Cerebellar nuclear complex (tissue), 1 donor: ENCODE measurements at regions not wholly inside any gene's neighbourhood (a gene's known extent, or its start where the extent isn't known, plus 50 kb on each side); places are given as distances from the start of the nearest gene placed in this dataset.

Source experiments
- DNase-seq, 2 experiments: peaks; one replicate each; lab custom pipeline; 2025; lab: John Stamatoyannopoulos, UW

DNA sequence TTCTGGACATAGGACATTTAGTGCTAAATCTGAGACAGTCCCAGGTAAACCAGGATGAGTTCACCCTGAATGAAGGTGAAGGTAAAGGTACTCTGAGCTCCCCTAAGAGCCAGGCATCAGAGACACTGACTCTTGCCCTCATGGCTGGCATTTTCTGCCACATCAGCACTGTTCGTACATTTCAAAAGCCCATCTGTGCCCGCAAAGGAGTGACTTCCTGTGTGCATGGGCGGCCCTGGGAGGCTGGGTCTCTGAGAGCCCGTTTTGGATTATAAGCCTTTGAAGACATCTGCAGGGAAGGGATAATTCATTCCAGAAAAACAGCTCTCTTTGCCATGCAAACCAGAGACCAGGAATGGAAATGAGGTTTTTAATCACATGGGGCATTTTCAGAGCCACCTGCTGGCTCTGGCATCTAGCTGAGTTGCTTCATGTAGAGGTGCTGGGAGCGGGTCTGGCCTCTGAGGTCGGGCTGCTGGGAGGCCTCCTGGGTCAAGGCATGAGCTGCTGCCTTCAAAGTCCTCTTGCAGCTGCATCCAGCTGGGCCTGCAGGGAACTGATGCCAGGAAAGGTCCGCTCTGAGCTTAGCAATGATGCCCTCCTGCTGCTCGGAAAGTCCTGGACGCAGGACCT lies 348.3 kb downstream of the DHX35 start:
- no peak for DNase-seq

DNA sequence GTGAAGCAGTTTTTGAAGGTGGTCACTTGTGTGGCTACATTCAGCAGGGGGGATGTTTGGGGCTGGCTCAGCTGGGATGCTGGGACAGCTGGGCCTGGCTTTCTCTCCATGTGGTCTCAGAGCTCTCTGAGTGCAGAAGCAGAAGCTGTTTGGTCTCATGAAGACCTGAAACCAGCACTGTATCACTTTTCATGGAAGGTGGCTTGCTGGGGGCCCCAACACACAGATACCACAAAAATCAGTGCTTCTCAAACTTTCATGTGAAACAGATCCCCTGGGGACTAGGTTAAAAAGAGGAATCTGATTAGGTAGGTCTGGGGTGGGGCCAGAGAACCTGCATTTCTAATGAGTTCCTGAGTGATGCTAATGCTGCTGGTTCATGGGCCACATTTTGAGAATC lies 347.3 kb downstream of the DHX35 start:
- no peak for DNase-seq

DNA sequence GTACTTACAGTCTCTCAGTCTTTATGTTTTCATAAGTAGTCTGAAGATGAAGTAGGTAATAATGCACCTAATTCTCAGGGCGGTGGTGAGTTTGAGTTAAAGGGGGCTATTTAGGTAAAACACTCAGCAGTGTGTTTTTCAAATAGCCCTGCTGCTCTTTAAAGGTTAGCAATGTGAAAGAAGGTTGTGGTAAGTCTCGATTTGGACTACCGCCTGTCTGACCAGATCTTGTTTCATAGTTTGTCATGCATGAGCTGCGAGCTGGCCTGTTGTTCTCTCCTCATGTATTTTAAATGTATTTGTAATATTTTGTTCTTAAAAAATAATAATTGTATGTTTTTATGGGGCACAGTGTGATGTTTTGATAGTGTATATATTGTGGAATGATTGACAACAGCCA lies 340.2 kb downstream of the DHX35 start:
- DNase-seq, result no peak

DNA sequence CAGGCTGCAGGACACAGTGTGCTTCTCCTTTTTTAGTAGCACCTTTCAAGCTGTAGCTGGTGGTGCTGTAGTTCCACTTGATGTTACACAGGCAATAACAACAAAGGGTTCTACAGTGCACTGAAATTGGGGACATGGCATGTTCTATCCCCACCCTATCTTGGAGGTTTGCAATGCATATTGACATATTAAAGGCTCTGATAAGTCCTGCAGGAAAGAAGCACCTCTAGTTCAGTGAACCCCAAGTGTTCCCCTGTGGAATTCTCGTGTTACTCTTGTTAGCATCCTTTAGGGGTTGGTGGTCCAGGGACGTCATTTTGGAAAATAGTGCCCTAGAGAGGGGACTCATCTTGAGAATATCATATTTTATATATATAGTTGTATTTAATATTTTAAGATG lies 337.6 kb downstream of the DHX35 start:
- no peak for DNase-seq

DNA sequence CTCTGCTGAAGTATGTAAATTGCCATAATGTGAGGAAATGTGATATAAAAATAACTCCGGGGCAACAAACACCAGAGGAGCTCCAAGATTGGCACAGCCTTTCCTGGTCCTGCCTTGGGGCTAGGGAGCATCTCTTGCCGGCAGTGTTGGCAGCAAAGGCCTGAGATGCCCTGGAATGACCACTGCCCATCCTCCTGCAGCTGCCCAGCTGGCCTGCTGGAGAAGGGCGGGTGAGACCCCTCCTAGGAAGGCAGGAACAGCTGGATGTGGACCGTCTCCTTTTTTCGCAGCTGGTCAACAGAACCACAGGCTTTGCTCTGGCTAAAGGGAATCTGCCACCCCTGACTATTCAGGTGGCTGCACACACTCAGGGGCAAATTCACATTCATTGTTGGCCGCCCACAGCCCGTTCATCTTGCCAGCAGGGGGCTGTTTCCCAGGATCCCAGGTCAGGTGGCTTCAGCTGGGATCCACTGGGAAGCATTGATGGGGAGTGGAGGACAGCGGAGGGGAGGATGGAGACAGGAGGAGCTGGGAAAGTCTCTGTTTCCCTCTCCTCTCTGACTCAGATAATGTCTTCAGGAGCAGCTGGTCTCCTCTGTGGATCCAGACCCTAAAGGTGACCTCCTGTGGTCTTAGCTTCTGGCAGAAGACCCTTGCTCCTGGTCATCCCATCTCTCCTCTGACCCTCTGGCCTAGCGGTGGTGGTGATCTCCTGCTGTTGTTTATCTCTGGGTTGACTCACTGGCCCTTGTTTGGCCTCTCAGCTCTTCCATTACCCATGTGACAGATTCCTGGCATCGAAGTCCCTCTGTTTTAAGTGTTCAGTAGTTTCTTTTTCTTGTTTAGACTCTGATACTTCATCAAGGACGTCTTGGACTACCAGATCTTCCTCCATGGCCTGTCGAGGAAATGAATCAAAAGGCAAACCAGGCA lies 336.7 kb downstream of the DHX35 start:
- DNase-seq, result no peak

DNA sequence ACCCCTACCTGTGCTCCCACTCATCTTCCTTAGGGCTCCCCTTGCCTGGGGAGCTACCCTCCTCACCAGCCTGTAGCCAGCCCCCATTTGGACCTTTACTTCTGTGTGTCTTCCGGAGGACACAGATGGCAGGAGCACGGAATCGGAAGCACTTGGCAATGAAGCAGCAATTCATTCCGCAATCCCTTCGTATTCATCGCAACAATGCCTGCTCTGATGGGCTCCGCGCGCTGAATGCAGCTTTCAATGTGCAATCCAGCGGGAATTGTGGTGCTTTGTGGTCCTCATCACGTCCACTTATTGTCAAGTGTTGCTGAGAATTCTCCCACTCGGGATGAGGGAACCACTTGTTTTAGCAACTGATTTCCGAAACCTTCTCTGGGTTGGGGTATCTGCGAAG lies 336.0 kb downstream of the DHX35 start:
- DNase-seq, result no peak

DNA sequence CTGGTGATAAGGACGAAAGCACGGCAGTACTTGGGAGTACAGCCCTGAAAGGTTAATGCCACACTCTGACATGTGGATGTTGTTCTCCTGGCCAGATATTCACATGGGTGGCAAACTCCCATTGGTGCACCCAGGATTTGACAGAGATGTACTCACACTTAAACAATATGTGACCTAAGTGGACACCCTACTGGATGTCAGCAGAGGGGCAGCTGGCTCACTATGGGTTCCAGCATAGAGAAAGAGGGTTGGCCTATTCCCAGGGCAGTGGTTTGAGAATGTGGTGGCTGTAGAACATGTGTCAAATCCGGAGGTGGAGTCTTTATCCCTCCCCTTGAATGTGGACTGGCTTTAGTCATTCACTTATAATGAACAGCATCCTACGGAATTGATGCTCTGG lies 333.2 kb downstream of the DHX35 start:
- DNase-seq, result no peak

DNA sequence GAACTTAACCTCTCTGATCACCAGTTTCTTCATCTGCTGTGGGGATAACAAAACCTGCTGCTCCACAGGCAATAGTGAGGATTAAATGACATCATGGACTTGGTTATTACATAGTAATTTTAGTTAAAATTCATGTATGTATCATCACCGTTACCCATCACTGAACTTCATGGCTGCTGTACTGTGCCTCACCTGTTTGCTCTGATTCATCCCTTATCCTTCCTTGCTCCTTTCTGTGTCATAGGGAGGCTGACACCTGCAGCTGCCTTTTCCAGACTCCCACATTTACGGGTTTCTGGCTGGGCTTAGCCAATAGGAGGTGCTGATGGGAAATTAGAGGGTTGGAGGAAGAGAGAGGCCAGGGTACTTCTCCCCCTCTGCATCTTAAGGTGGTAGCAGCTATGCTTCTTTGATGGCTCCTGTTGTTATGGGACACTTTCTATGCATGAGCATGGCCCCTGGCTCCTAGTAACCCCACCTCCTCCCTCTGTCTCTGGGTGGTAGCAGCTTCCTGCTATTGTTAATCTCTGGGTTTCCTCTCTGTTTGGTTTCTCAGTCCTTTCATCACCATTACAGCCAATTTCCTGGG lies 332.1 kb downstream of the DHX35 start:
- no peak for DNase-seq

DNA sequence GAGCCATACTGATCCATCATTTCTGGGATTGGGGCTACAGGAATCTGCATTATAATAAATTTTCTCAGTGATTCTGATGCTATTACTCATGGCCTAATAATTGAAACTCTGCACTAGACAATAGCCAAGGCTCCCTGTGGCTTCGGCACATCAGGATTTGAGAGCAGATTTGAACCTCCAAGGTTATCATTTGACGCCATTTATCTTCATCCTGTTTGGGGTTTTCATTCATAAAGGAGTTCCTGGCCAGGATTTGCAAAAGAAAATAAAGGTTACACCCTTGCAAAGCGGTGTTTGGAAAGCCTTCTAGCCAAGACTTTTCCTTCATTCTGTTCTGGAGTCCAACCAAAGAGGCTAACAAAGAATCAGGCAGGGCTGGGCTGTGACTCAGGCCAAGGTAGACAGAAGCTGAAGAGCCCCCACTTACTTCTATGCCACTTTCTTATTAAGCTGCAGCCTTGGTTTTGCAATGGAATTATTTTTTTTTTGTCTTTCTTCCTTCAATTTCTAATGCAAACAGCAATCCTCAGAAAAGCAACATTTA lies 330.1 kb downstream of the DHX35 start:
- no peak for DNase-seq

DNA sequence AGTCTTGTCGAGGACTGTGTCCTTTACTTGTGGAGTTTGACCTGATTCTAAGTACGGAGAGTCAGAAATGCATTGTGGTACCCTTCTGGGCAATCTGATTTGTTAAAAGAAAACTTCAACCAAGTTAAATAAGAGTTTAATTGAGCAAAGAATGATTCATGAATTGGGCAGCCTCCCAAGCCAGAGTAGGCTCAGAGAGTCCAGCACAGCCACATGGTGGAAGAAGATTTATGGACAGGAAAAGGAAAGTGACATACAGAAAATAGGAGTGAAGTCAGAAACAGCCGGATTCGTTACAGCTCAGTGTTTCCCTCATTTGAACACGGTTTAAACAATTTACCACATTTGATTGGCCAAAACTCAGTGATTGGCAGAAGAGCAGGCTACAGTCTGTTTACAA lies 329.2 kb downstream of the DHX35 start:
- DNase-seq, result no peak

DNA sequence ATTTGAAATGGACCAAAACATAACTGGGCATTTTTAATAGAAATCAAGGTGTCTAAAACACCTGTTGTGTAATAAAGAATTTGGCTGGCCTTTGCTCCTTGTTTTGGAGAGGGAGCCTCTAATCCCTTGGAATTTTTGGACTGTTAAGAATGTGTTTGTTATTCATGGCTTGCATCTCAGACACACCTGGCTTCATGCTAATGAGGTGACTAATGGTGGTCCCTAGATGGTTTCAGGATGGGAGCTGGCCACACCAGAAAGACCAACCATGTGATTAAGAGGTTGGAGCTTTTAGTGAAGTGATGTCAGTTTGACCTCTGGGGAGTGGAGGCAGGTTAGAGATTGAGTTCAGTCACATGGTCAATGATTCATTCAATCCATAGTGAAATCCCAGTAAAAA lies 328.4 kb downstream of the DHX35 start:
- DNase-seq, result no peak

DNA sequence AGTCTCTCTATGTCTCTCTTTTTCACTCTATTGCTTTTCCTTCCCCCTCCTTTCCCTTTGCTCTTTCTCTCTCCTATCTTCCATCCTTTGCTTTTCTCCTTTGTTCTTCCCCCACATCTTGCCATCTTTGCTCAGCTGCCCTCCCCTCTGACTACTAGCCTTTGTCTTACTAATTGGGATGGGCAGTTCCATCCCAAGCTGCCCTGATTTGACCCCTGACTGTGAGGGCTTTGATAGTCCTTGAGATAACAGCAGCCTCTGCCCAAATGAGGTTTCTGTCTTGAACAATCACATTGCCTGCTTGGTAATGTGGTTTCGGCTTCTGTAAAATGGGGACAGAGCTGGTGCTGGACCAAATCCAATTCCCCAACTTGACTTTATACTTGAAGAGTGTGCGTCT lies 327.7 kb downstream of the DHX35 start:
- no peak for DNase-seq

DNA sequence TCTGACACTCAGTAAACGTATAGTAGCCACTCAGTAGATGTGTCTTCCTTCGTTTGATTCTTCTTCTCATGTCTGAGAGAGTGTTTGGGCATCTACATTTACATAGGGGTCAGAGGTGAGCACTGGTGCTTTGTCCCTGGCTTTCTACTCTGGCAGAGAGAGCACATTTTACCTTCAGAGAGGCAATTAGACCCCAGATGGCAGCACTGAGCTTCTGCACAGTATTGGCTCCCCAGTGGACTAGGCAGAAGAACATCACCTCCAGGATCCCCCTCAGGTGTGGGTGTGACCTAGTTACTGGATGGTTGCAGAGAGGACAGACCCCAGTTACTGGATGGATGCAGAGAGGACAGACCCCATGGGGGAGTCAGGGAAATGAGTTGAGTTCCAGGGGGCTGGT lies 327.2 kb downstream of the DHX35 start:
- DNase-seq, result no peak

DNA sequence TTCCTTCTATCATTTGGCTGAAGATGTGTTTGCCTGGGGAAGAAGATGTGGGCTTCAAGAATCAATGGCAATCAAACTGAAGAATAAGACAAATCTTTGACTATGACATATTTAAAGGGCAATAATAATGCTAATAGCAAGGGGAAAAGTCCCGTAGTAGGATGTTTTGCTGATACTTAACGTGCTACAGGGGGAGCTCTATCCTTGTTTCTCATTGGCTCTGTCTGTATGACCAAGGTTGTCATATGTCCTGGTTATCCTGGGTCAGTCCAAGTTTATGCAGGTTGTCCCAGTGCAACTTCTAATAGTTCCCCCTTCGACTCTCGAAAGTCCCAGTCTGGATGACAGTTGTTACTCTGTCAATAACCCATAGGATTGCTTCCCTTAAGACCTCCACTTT lies 321.3 kb downstream of the DHX35 start:
- DNase-seq, result no peak

DNA sequence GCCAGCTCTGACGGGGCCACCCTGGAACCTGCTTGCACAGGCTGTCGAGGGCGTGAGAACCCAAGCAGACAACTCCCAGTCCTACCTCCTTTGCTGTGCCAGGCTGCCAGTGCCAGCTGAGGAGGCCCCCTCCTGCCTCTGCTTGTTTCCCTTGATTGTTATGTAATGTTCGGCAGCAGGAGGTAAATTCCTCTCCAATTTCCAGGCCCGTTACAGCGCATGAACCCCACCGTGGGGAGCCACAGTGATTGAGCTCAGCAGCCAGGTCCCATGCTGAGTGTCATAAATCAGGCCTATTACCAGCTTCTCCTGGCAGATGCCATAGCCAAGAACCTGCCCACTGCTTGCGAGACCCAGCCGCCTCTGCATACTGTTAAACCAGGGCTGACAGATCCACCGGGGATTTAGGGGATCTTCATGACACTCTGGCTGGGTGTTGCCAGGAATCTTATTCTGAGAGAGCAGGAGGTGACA lies 320.5 kb downstream of the DHX35 start:
- DNase-seq, result peak in 1 of 2 experiments; percentile 35

DNA sequence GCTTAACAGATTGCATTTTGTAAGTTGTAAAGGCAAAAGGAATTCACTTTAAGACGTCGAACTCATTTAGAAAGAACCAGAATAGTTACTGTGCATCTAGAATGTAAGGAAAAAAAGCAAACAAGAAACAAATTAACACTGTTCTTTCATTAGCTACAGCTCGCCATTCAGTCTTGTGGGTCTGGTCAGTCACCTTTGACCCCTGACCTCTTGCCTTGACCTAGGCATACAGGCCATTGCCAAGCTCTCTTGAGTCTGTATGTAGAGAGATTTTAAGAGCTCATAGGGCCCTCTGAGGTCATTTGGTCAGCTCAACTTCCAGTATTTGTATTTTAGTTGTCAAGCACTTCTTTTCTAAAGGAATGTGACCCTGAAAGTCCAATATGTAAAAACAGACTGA lies 318.7 kb downstream of the DHX35 start:
- no peak for DNase-seq

DNA sequence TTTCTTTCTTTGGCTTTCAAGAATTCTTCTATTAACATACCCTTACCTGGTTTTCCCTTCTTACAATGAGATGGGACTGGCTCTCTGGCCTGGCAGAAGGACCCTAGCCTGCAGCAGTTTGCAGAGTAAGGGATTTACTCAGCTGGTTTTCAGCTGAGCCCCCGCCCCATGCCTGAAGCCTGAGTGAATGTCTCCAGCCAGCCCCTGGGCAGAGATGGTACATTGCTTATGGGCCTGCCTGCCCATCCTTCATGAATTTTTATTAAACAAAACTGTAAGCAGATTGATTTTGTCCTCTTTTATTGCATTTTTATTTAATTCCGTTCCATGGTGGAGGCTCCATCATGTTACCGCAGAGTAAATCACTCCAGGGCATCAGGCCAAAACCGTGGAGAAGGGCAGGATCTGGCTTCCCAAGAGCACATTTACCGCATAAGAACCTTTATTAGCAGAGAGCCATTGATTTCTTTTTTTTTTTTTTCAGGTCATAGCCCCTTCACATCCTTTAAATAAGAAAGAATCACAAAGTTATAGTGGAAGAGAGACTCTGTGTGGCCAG lies 316.2 kb downstream of the DHX35 start:
- DNase-seq, result no peak

DNA sequence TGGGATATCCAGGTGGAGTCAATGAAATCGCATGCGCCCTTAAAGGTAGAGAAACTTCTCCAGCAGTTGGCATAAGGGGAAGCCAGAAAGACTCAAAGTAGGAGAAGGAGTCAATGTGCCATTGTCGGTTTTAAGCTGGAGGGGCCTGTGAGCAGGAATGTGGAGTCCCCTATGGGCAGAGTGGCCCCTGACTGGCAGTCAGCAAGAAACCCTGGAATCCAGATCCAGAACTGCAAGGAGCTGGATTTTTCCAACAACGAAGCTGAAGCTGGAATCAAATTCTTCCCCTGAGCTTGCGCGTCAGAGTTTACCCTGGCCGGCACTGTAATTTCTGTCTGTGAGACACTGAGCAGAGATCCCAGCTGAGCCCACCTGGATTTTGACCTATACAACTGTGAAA lies 315.0 kb downstream of the DHX35 start:
- DNase-seq, result no peak

DNA sequence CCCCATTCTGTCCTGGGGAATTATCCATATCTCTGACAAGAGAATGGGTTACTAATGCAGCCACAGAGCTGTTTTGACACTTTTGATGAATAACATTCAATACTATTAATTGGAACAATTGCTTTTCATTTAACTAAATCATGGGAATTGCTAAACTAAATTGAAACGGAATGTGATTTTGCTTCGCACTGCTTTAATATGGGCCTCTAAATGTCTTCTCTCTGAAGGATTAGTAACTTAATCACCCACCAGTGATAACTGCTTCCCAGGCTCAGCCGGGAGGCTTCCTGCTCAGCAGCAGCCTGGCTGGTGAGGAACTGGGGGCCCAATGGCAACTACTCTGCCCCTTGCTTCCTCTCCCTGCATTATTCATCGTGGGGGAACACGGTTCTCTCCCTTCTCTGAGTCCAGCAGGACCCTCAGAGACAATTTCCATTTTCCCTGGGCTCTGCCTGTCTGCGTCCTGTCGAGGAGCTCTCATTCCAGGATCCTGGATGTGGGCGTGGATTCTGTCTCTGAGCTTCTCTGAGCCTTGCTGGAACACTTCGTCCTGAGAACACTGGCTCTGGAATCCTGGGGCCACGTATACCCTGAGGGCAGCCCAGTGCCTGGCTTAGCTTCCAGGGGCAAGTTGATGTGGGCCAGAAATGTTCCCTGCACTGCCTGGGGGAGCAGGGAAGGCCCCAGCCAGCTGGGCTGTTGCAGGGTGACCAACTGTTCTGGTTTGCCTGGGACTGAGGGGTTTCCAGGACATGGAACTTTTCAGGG lies 308.9 kb downstream of the DHX35 start:
- no peak for DNase-seq

DNA sequence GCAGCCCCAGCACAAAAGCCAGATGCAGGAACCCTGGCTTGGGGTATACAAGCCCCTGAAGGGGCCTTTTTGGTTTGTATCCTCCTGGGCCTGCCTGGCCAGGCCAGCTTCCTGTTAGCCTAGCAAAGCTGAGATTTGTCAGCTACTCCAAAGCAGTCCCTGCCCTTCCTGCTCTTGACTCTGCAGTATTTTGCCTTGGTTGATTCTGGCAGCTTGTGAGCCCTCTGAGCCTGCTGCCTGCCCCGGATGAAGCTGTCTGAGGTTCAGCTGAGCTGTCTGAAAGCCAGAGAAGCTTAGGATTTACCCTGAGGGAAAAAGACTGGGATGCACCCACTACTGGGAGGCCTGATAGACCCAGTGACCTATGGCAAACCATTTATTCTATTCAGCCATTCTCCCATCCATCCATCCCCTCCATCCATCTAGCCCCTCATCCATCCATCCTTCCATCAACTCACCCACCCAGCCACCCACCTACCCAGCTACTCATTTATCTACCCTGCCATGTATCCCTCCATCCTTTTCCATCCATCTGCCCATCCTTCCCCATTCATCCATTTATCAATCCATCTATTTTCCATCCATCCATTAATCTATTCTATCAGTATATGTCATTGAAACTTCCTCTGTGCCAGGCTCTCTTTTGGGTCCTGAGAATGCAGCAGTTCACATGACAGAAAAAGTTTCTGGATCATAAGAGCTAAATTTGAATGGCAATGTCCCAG lies 307.5 kb downstream of the DHX35 start:
- DNase-seq, result no peak

DNA sequence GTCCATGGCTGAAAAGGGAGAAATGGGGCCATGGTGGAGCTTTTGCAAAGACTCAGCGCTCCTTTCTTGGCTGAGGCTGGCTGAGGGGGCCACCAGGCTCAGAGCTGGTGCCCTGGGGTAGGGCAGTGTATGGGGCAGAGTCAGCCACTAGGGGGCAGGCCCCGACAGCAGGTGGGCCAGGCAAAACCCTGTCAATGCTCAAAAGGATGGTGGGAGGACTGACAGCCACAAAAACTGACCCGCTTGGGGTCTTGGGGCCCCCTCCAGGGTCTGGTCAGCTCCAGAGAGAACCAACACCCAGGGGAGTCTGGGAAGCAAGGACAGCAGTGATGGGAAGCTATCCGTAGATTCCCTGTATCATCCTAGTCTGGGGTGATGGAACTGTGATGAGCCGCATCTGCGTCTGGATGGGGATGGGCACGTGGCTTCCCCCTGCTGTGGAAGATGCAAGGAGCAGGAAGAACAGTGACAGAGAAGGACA lies 306.9 kb downstream of the DHX35 start:
- no peak for DNase-seq
